ENCODE measurements at regions not wholly inside any gene's neighbourhood (a gene's known extent, or its start where the extent isn't known, plus 50 kb on each side); places are given as distances from the start of the nearest gene placed in this dataset.
"Not testable (repeated sequence)": the region's sequence is repeated elsewhere in the genome, so short reads cannot be mapped to it uniquely, and the experiment has no call there.

- not testable (repeated sequence) for TF ChIP-seq CTCF, POLR2AphosphoS5, POLR2A, EP300 (IDR thresholded peaks at IDR 0.05)
Observed at GRCh38 chrX:34230156-34230555, 98.0 kb upstream of the FAM47A start.
